H1 (cell line): ENCODE measurements at regions not wholly inside any gene's neighbourhood (a gene's known extent, or its start where the extent isn't known, plus 50 kb on each side); places are given as distances from the start of the nearest gene placed in this dataset.
"Not testable (repeated sequence)": the region's sequence is repeated elsewhere in the genome, so short reads cannot be mapped to it uniquely, and the experiment has no call there.

Experiments used
- CEBPB ChIP-seq: IDR thresholded peaks from 2 replicates; pipeline ENCODE4 v1.6.1; 2012; ENCODE audit warnings: low read depth, low read length
- MAX ChIP-seq: IDR thresholded peaks from 2 replicates; pipeline ENCODE4 v1.6.1; 2012; ENCODE audit warnings: inconsistent platforms

GRCh38 chr15:30696439-30697314 is 70.7 kb downstream of the ARHGAP11B start:
- not testable (repeated sequence) for TF ChIP-seq MAX, CEBPB
